ENCODE measurements at regions not wholly inside any gene's neighbourhood (a gene's known extent, or its start where the extent isn't known, plus 50 kb on each side); places are given as distances from the start of the nearest gene placed in this dataset.

GRCh38 chr15:47945872-47946650 lies 174.7 kb upstream of the SLC24A5 start:
- DNase-seq (ENCODE audit: low read depth, low spot score): no peak
- Histone ChIP-seq H3K36me3 (ENCODE audit: control insufficient read depth, insufficient read depth, low read length) (no peaks in the 10 kb centered on the region), H3K27me3 (ENCODE audit: control insufficient read depth, insufficient read depth, low read length) (no peaks in the 10 kb centered on the region), H3K4me1 (ENCODE audit: control insufficient read depth, insufficient read depth, low read length) (peaks cover 1% of the 10 kb centered on the region; the same call in 1 of the 2 replicates), H3K4me3 (ENCODE audit: low read length) (no peak overlapping the region), H3K27ac (ENCODE audit: low read length) (no peak overlapping the region), H3K9me3 (ENCODE audit: control insufficient read depth, insufficient read depth, low read length) (no peaks in the 10 kb centered on the region)
- no CpG with 5 or more reads among the region's 6 CpGs for WGBS (ENCODE audit: insufficient coverage, insufficient read length)

GRCh38 chr15:47949815-47950214 lies 171.0 kb upstream of the SLC24A5 start:
- no peak for DNase-seq (ENCODE audit: low read depth, low spot score)
- Histone ChIP-seq H3K27ac (ENCODE audit: low read length) (no peak overlapping the region), H3K27me3 (ENCODE audit: control insufficient read depth, insufficient read depth, low read length) (no peaks in the 10 kb centered on the region), H3K4me3 (ENCODE audit: low read length) (no peak overlapping the region), H3K4me1 (ENCODE audit: control insufficient read depth, insufficient read depth, low read length) (peaks cover 1% of the 10 kb centered on the region; the same call in 1 of the 2 replicates), H3K36me3 (ENCODE audit: control insufficient read depth, insufficient read depth, low read length) (no peaks in the 10 kb centered on the region), H3K9me3 (ENCODE audit: control insufficient read depth, insufficient read depth, low read length) (no peaks in the 10 kb centered on the region)
- WGBS (ENCODE audit: insufficient coverage, insufficient read length): no CpG with 5 or more reads among the region's 4 CpGs

DNA sequence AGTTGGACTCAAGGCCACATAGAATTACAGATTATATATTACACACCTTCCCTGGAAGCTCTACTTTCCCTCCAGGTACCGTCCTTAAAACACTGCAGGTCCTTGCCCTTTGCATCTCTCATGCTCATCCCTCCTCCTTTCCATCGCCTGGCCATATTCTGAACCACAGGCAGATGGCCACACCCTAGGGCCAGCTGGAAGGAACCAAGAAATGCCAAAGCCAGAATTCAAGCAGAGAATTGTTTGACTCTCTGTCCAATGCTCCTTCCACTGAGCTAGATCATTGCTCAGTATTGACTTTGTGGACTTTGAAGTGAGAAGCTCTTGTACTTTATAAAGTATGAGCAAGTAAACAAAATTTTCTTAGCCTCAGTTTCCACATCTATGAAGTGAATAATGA lies 170.3 kb upstream of the SLC24A5 start:
- H3K27ac ChIP-seq (ENCODE audit: low read length): no peak overlapping the region
- no peaks in the 10 kb centered on the region for H3K27me3 ChIP-seq (ENCODE audit: control insufficient read depth, insufficient read depth, low read length)
- peaks cover 1% of the 10 kb centered on the region; the same call in 1 of the 2 replicates for H3K4me1 ChIP-seq (ENCODE audit: control insufficient read depth, insufficient read depth, low read length)
- H3K4me3 ChIP-seq (ENCODE audit: low read length): no peak overlapping the region
- WGBS (ENCODE audit: insufficient coverage, insufficient read length): no CpG with 5 or more reads among the region's 2 CpGs
- DNase-seq (ENCODE audit: low read depth, low spot score): no peak
- H3K9me3 ChIP-seq (ENCODE audit: control insufficient read depth, insufficient read depth, low read length): no peaks in the 10 kb centered on the region
- no peaks in the 10 kb centered on the region for H3K36me3 ChIP-seq (ENCODE audit: control insufficient read depth, insufficient read depth, low read length)

DNA sequence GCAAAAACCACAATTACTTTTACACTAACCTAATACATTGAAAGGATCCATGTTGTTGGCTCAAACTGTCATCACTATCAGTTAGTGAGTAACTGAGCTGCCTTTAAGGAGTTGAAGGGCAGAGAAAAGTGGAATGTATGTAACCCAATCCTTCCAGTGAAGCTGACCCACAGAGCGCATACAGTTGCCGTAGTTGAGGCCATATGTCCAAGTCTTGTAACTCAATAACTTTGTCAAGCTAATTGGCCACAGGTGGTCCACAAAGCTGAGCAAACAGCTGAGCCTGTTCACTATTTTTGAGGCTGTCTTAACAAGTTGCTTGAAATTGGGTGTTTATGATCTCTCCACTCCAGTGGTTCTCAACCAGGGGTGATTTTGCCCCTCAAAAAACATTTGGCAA lies 169.0 kb upstream of the SLC24A5 start:
- H3K27me3 ChIP-seq (ENCODE audit: control insufficient read depth, insufficient read depth, low read length): no peaks in the 10 kb centered on the region
- H3K9me3 ChIP-seq (ENCODE audit: control insufficient read depth, insufficient read depth, low read length): no peaks in the 10 kb centered on the region
- no peak overlapping the region for H3K27ac ChIP-seq (ENCODE audit: low read length)
- DNase-seq (ENCODE audit: low read depth, low spot score): no peak
- peaks cover 1% of the 10 kb centered on the region; the same call in 1 of the 2 replicates for H3K4me1 ChIP-seq (ENCODE audit: control insufficient read depth, insufficient read depth, low read length)
- no CpG with 5 or more reads among the region's 2 CpGs for WGBS (ENCODE audit: insufficient coverage, insufficient read length)
- H3K36me3 ChIP-seq (ENCODE audit: control insufficient read depth, insufficient read depth, low read length): no peaks in the 10 kb centered on the region
- H3K4me3 ChIP-seq (ENCODE audit: low read length): no peak overlapping the region

- H3K9me3 ChIP-seq (ENCODE audit: control insufficient read depth, insufficient read depth, low read length): no peaks in the 10 kb centered on the region
- no CpG with 5 or more reads among the region's 3 CpGs for WGBS (ENCODE audit: insufficient coverage, insufficient read length)
- no peak overlapping the region for H3K4me3 ChIP-seq (ENCODE audit: low read length)
- H3K27ac ChIP-seq (ENCODE audit: low read length): no peak overlapping the region
- H3K4me1 ChIP-seq (ENCODE audit: control insufficient read depth, insufficient read depth, low read length): peaks cover 1% of the 10 kb centered on the region; the same call in 1 of the 2 replicates
- H3K27me3 ChIP-seq (ENCODE audit: control insufficient read depth, insufficient read depth, low read length): no peaks in the 10 kb centered on the region
- no peaks in the 10 kb centered on the region for H3K36me3 ChIP-seq (ENCODE audit: control insufficient read depth, insufficient read depth, low read length)
- DNase-seq (ENCODE audit: low read depth, low spot score): no peak
Observed at GRCh38 chr15:47954196-47954595, 166.6 kb upstream of the SLC24A5 start.

DNA sequence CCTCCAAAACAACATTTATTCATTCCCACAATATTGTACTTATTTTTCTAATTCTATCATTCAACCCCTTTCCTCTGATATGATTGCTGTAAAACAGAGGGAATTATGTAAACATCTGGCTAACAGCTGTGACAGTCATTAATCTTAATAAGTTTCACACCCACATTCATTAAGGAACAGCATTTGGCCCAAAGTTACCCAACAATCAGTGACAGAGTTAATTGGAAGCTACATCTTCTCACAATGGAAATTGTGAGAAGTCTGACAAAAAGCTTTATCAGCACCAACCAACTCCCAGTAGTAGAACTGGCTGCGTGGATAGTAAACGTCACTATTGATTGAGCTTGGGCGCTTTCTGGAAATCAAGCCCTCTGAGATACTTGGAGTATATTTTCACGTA lies 165.8 kb upstream of the SLC24A5 start:
- WGBS (ENCODE audit: insufficient coverage, insufficient read length): no CpG with 5 or more reads among the region's 4 CpGs
- Histone ChIP-seq H3K4me1 (ENCODE audit: control insufficient read depth, insufficient read depth, low read length) (peaks cover 1% of the 10 kb centered on the region; the same call in 1 of the 2 replicates), H3K27me3 (ENCODE audit: control insufficient read depth, insufficient read depth, low read length) (no peaks in the 10 kb centered on the region), H3K27ac (ENCODE audit: low read length) (no peak overlapping the region), H3K9me3 (ENCODE audit: control insufficient read depth, insufficient read depth, low read length) (no peaks in the 10 kb centered on the region), H3K4me3 (ENCODE audit: low read length) (no peak overlapping the region), H3K36me3 (ENCODE audit: control insufficient read depth, insufficient read depth, low read length) (no peaks in the 10 kb centered on the region)
- DNase-seq (ENCODE audit: low read depth, low spot score): no peak

- H3K9me3 ChIP-seq (ENCODE audit: control insufficient read depth, insufficient read depth, low read length): no peaks in the 10 kb centered on the region
- no peaks in the 10 kb centered on the region for H3K4me1 ChIP-seq (ENCODE audit: control insufficient read depth, insufficient read depth, low read length)
- H3K27me3 ChIP-seq (ENCODE audit: control insufficient read depth, insufficient read depth, low read length): no peaks in the 10 kb centered on the region
- H3K4me3 ChIP-seq (ENCODE audit: low read length): no peak overlapping the region
- no peak for DNase-seq (ENCODE audit: low read depth, low spot score)
- no peaks in the 10 kb centered on the region for H3K36me3 ChIP-seq (ENCODE audit: control insufficient read depth, insufficient read depth, low read length)
- WGBS (ENCODE audit: insufficient coverage, insufficient read length): no CpG with 5 or more reads among the region's 5 CpGs
- no peak overlapping the region for H3K27ac ChIP-seq (ENCODE audit: low read length)
Observed at GRCh38 chr15:47959617-47960413, 161.0 kb upstream of the SLC24A5 start.

- H3K9me3 ChIP-seq (ENCODE audit: control insufficient read depth, insufficient read depth, low read length): no peaks in the 10 kb centered on the region
- no CpG with 5 or more reads among the region's 9 CpGs for WGBS (ENCODE audit: insufficient coverage, insufficient read length)
- H3K4me3 ChIP-seq (ENCODE audit: low read length): no peak overlapping the region
- H3K4me1 ChIP-seq (ENCODE audit: control insufficient read depth, insufficient read depth, low read length): no peaks in the 10 kb centered on the region
- DNase-seq (ENCODE audit: low read depth, low spot score): no peak
- H3K27me3 ChIP-seq (ENCODE audit: control insufficient read depth, insufficient read depth, low read length): no peaks in the 10 kb centered on the region
- H3K36me3 ChIP-seq (ENCODE audit: control insufficient read depth, insufficient read depth, low read length): no peaks in the 10 kb centered on the region
- no peak overlapping the region for H3K27ac ChIP-seq (ENCODE audit: low read length)
Observed at GRCh38 chr15:47961401-47962090, 159.2 kb upstream of the SLC24A5 start.

DNA sequence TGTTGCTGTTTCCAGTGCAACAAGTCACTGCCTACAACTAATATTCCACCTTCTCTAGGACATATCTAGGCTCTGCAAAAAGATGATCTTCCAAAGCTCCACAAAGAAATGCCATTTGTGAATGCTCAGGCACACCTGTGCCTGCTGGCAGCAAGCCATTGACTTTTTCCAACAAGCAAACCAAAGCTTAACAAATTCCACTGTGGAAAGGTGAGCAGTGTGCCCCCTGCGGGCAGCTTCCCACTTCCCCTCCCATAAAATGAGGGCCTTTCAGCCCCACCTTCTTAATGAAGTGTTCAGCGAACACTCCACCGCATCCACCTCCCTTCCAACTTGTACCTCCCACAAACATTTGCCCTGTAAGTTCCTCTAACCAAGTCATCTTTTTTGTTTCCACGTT lies 157.5 kb upstream of the SLC24A5 start:
- no CpG with 5 or more reads among the region's 4 CpGs for WGBS (ENCODE audit: insufficient coverage, insufficient read length)
- H3K27me3 ChIP-seq (ENCODE audit: control insufficient read depth, insufficient read depth, low read length): no peaks in the 10 kb centered on the region
- no peak overlapping the region for H3K27ac ChIP-seq (ENCODE audit: low read length)
- no peaks in the 10 kb centered on the region for H3K36me3 ChIP-seq (ENCODE audit: control insufficient read depth, insufficient read depth, low read length)
- H3K9me3 ChIP-seq (ENCODE audit: control insufficient read depth, insufficient read depth, low read length): no peaks in the 10 kb centered on the region
- H3K4me3 ChIP-seq (ENCODE audit: low read length): no peak overlapping the region
- no peaks in the 10 kb centered on the region for H3K4me1 ChIP-seq (ENCODE audit: control insufficient read depth, insufficient read depth, low read length)
- no peak for DNase-seq (ENCODE audit: low read depth, low spot score)

GRCh38 chr15:47964229-47964628 lies 156.6 kb upstream of the SLC24A5 start:
- no peaks in the 10 kb centered on the region for H3K4me1 ChIP-seq (ENCODE audit: control insufficient read depth, insufficient read depth, low read length)
- no peak overlapping the region for H3K27ac ChIP-seq (ENCODE audit: low read length)
- DNase-seq (ENCODE audit: low read depth, low spot score): no peak
- H3K27me3 ChIP-seq (ENCODE audit: control insufficient read depth, insufficient read depth, low read length): no peaks in the 10 kb centered on the region
- no peaks in the 10 kb centered on the region for H3K9me3 ChIP-seq (ENCODE audit: control insufficient read depth, insufficient read depth, low read length)
- no CpG with 5 or more reads among the region's 2 CpGs for WGBS (ENCODE audit: insufficient coverage, insufficient read length)
- no peaks in the 10 kb centered on the region for H3K36me3 ChIP-seq (ENCODE audit: control insufficient read depth, insufficient read depth, low read length)
- no peak overlapping the region for H3K4me3 ChIP-seq (ENCODE audit: low read length)

Measured in iPS DF 6.9 (cell line).